GM21447 (cell line): ENCODE measurements at regions not wholly inside any gene's neighbourhood (a gene's known extent, or its start where the extent isn't known, plus 50 kb on each side); places are given as distances from the start of the nearest gene placed in this dataset.

Experiments
- ATAC-seq: cut with Tn5 transposase; IDR thresholded peaks from one replicate; pipeline ENCODE4 v1.9.1; 2021; ENCODE audit not compliant: unreplicated experiment

- ATAC-seq, result no peak
These were observed 190.3 kb upstream of the SHH start for GRCh38 chr7:156002362-156003066.

- ATAC-seq, result no peak
These were observed 189.4 kb upstream of the SHH start for GRCh38 chr7:156001496-156002260.

DNA sequence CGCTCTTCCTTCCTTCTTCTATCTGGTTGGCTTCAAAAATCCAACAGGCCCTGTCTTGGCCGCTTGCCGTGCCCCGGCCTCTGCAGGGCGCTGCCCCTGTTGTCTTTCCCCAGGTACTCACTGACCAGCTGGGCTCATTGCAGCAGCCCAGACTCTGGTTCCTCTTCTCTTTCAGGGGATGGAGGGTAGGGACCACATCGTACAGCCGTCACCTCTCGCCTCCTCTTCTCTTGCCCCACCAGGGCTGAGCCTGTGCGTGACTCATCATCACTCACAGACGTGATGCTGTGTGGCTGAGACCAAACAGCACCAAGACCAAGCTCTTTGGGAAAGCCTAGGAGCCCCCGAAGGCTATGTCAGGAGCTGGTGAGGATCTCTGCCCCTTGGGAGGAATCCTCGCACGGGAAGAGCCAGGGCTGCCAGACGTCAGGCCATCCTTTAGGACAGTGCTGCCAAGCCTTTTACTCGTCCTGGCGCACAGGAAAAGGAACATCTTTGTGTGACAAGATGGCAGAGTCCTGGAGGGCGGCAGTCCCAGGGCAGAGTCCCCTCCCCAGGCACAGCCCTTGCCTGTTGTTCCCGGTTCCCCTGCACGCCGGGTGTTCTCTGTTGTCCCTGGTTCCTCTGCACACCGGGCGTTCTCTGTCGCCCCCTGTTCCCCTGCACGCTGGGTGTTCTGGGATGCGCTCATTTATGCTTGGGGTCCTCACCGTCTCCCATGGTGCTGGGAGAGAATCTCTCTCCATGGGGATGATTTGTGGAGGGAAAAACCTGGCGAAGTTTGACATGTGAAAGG, 188.5 kb upstream of the SHH start:
- ATAC-seq, result no peak

- ATAC-seq, result no peak
These were observed 187.6 kb upstream of the SHH start for GRCh38 chr7:155999631-156000489.

DNA sequence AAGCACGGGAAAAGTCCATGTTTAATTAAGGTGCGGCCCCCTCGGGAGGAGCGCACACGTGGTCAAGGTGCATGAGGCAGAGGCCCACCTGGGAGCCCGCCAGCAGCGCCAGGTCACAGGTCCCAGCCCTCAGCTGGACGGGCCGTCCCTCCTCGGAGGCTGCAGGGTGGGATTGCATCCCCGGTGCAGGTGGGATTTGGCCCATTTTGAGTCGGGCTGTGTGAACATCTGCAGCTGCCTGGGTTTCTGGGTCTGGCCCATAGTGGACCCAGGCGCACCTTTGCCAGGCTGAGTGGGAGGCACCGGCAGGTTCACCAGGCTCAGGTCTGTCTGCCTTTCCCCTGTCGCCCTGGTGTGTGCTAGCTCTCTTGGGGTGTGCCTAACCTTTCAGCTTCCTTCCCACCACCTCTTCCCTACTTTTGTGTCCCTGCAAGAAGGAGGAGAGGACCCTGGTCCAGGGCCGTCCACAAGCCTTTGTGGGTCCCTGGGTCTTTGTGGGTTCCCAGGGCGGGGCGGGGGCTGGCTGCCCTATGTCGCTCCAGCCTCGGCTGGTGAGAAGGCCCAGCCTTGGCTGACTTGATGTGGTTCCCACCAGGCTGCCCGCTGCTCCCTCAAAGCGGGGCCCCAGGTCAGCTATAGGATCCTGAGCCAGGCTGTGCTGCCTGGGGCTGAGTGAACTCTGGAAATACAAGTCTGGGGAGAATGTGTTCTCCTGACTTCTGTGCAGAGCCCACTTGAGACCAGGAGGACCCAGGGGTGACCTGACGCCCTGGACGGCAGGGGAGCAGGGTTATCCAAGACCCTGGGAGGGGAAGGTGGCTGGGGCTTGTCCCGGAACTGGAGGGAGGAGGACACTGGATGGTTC, 186.7 kb upstream of the SHH start:
- no peak for ATAC-seq

GRCh38 chr7:155998328-155998691, 186.0 kb upstream of the SHH start:
- ATAC-seq, result no peak

DNA sequence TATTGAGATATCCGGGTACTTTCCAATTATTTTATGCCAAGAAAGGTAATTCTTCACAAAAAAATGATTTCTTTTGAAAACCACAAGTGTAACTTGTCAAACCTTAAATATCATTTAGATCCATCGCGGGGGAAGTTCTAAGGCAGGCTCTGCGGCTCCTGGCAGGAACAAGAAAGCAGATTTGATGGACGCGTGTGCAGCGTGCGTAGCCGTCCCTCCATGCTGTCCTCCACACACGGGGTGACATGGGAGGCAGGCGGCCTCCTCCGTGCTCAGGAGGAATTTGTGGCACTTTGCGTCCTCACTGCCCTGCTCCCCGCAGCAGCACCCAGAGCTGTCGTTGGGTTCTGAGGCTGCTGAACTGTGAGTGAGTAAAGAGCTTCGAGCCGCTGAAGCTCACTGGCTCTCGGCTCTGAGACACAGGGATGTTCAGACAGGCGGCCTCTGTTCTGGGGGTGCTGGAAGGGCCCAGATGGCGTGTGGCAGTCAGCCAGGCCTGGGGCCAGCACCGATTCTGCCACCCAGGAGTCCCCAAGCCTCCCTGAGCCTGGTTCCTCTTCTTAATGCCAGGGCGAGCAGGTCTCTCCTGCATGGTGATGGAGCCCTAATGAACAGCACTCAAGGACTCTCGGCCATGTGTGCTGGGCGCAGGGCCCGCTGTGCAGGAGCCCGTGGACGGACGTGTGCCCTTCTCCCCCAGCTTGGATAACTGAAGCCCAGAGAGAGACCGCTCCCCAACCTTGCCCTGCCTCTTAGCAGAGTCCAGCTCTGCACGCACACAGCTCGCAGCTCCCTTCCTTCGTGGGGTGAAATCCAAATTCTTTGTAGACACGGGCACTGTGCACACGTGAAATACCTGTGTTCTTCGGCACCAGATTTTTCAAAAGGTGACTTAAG, 185.4 kb upstream of the SHH start:
- ATAC-seq, result no peak

DNA sequence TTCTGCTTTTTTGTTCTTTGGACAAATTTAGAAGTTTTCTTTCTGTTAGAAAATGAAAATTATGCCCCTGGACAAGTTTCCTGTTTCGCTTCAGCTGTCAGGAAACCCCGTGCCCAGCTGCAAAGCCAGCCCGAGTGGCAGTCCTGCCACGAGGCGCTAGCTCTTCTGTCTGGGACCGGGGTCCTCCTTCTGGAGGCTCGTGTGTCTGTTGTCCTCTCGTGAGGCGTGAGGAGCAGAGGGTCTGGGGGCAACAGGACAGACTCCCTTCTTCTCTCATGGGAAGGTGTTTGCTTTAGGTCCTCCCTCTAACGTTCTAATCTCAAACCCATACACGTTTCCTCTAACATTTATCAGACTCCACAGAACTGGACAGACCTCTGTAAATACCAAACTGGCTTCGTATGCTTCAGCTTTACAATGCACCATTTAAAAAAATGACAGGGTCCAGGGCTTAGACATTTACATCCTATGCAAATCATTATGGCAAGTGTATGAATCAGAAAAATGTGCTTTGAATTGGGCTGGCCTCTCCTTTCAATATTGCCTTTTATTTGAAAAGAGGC, 184.5 kb upstream of the SHH start:
- ATAC-seq, result no peak

DNA sequence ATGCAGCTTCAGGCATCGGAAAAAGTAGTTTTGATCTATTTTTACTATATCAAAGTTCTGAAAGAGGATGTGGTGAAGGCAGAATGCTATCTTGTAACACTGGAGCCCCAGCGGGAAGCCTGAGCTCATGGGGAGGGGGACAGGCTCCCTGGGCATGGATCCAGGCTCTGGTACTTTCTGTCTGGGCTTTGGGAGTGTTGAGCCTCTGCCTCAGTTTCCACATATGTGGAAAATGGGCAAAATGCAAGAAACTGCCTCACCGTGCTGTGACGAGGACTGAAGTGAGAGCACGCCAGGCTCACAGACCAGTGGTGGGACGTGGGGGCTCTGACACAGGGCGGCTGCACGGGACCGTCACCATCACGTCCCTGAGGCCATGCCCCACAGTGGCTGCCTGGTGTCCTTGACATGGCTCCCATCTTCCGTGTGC, 182.9 kb upstream of the SHH start:
- no peak for ATAC-seq

GRCh38 chr7:155994279-155994811, 182.1 kb upstream of the SHH start:
- ATAC-seq, result no peak

DNA sequence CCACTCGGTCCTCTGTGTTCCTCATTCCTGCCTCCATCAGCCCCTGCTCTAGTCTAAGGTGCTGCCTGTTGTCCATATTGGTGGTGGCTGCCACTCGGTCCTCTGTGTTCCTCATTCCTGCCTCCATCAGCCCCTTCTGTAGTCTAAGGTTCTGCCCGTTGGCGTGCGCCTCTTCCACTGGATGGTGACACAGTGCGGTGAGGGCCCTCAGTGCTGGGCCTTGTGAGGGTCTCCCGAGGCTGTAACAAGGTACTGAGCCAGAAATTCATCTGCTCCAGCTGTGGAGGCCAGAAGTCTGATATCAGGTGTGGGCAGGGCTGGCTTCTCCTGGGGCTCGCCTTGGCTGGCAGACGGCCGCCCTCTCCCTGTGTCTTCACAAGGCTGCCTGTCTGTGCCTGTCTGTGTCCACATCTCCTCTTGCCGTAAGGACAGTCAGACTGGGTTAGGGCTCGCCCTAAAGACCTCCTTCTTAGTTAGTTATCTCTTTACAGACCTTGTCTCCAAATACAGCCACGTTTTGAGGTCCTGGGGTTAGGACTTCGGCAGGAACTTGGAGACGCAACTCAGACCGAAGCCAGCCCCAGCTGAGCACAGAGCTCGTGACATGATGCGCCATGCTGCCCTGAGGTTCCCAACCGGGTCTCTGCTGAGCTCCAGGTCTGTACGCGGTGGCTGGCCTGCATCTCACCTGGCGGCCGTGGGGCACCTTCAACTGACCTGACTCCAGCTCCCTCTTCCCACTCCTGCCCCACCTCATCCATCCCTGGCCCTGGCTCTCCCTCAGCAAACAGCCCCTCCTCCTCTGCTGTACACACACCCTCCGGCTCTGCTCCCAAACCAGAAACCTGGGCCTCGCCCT, 181.4 kb upstream of the SHH start:
- no peak for ATAC-seq

- no peak for ATAC-seq
These were observed 180.7 kb upstream of the SHH start for GRCh38 chr7:155992974-155993373.

DNA sequence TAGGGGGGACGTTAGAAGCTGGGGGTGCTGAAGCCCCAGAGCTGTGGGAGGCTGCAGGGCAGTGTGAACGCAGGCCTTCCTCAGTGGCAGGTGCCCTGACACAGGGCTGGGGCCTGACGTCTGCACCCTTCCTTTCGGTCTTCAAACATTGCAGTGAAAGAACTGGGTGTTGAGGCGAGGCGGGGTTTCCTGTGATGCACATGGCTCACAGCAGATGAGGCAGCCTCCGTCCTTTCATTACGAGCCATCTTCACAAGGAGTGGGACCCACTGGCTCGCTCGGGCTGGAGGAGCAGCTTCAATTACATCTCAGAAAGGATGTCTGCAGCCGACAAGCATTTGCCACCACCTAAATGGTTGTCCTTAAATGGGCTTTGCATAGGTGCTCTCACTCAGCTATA, 180.3 kb upstream of the SHH start:
- ATAC-seq, result no peak

DNA sequence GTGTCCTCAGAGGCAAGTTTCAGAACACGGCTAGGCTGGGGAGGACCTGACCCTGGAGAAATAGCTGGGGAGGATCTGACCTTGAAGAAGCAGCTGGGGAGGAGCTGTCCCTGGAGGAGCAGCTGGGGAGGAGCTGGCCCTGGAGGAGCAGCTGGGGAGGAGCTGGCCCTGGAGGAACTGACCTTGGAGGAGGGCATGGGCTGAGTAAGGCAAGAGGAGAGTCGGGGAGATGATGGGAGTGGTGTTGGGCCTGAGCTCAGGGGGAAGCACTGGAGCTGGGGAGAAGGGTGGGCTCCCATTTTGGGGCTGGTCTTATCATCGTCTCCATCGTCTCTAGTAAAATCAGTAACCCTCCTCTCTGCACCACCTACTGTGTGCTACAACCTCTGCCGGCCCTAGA, 179.8 kb upstream of the SHH start:
- no peak for ATAC-seq

DNA sequence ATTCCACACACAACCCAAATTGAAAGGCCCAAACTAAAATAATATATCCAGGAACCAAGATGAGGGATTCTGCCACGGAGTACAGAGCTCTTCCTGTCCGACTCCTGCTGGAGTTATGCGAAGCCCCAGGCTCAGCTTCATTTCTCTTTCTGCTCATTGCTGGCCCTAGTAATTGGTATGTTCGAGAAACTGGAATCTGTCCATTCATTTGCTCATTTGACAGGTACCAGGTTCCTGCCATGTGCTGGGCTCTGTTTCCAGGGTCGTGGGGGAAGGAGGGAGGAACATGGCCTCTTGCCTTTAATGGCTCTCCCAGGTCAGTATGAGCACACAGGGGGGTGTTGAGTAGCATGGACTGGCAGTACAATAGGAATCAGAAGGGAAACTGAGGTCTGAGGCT, 179.2 kb upstream of the SHH start:
- ATAC-seq, result no peak

DNA sequence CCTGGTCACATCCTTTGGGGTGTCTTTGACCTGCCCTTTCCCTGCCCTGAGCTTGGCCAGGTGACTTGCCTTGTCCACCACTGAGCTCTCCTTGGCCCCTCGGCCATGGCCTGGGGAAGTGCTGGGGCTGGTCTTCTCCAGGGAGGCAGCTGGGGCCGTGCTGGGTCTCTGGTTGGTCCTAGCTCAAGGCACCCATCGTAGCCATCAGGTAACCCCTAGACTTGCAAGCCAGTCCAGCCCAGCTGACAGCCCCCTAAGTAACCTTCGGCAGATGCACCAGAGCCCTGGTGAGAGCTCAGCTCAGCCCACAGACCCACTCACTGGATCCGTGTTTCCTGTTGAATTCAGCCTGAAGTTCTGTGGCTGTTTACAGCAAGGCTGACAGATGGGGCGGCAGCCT, 176.2 kb upstream of the SHH start:
- no peak for ATAC-seq

DNA sequence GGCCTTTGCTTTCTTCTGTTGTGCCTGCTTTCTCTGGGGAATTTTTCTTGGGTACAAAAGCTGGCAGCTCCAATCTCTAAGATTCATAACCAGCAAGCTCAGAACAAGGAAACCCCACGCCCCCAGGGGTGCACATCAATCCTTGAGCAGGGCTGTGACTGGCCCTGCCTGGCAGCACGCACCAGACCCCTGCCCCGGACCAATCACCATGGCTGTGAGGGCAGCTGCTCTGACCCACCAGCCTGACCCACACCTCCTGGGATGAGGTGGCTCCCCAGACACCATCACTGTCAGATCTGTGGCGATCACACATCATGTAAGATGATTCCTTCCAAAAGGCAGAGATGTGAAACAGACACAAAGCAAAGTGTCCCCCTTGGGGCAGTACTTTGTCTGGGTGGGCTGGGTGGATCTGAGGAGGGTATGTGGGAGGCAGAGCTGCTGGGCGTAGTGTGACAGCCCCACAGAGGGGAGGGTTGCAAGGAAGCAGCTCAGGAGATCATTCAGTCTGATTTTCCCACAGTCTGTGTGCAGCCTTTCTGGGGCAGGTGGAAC, 175.5 kb upstream of the SHH start:
- ATAC-seq, result no peak
